Lower lobe of right lung (tissue), 2 donors: ENCODE measurements at regions not wholly inside any gene's neighbourhood (a gene's known extent, or its start where the extent isn't known, plus 50 kb on each side); places are given as distances from the start of the nearest gene placed in this dataset.
"Not testable (repeated sequence)": the region's sequence is repeated elsewhere in the genome, so short reads cannot be mapped to it uniquely, and the experiment has no call there.

Source experiments
- ATAC-seq, 2 donors: fragments of 200-7000 bp; cut with Tn5 transposase; one replicate each; pipeline ENCODE4 v1.9.1; 2020 to 2022; ENCODE audit warnings: mild to moderate bottlenecking in 2 of 2, moderate library complexity in 2 of 2
- DNase-seq: peaks from one replicate; pipeline ENCODE4 v3.0.0-alpha.2; 2020
- H3K27ac ChIP-seq: fragments of 200-600 bp; one replicate; pipeline ENCODE4 v1.8.0; 2022
- H3K27me3 ChIP-seq: fragments of 200-600 bp; one replicate; pipeline ENCODE4 v1.8.0; 2022; ENCODE audit warnings: low read depth
- H3K36me3 ChIP-seq: fragments of 200-600 bp; one replicate; pipeline ENCODE4 v1.8.0; 2022; ENCODE audit warnings: mild to moderate bottlenecking
- H3K4me1 ChIP-seq: fragments of 200-600 bp; one replicate; pipeline ENCODE4 v1.8.0; 2022
- H3K4me3 ChIP-seq: fragments of 200-600 bp; one replicate; pipeline ENCODE4 v1.8.0; 2022; ENCODE audit warnings: mild to moderate bottlenecking
- H3K9me3 ChIP-seq: fragments of 200-600 bp; one replicate; pipeline ENCODE4 v1.8.0; 2022
- intact Hi-C: fragments of 100-400 bp; cut with DNase I; formaldehyde crosslinking; loops from one replicate; pipeline ENCODE4 v1.11.0; 2022
- TF ChIP-seq, protein P1 (sequence below): fragments of 200-600 bp; IDR thresholded peaks from one replicate; pipeline ENCODE4 v1.8.0; 2022; ENCODE audit warnings: antibody characterized with exemption, mild to moderate bottlenecking
- donor health status: DM: no; HTN: yes; CAD: no; lungs with severe emphysema.

DNA sequence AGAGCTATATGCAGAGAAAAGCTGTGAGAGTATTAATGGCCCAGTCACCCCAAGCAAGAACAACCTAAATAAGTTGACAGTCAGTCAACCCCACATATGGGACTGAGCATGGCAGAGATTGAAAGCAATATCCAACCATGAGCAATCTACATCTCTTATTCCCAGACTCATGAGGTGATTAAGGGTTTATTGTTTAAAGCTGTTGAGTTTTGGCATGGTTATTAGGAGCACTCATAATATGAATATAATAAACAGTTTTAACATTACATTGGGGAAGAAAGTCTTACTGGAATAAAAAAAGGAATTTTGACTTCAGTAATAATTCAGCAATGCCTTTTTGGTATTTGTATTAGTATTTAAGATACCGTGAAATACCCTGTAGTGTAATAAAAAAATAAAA is 1627.4 kb downstream of the STIM2 start:
- DNase-seq (no peak), ATAC-seq (no peak)
- TF ChIP-seq, protein P1, sequence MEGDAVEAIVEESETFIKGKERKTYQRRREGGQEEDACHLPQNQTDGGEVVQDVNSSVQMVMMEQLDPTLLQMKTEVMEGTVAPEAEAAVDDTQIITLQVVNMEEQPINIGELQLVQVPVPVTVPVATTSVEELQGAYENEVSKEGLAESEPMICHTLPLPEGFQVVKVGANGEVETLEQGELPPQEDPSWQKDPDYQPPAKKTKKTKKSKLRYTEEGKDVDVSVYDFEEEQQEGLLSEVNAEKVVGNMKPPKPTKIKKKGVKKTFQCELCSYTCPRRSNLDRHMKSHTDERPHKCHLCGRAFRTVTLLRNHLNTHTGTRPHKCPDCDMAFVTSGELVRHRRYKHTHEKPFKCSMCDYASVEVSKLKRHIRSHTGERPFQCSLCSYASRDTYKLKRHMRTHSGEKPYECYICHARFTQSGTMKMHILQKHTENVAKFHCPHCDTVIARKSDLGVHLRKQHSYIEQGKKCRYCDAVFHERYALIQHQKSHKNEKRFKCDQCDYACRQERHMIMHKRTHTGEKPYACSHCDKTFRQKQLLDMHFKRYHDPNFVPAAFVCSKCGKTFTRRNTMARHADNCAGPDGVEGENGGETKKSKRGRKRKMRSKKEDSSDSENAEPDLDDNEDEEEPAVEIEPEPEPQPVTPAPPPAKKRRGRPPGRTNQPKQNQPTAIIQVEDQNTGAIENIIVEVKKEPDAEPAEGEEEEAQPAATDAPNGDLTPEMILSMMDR: no peak
- no peaks in the 10 kb centered on the region for H3K27me3 ChIP-seq
- H3K4me3 ChIP-seq: no peak overlapping the region
- H3K4me1 ChIP-seq: no peaks in the 10 kb centered on the region
- no peak overlapping the region for H3K27ac ChIP-seq
- H3K36me3 ChIP-seq: no peaks in the 10 kb centered on the region
- no peaks in the 10 kb centered on the region for H3K9me3 ChIP-seq
- intact Hi-C loops: no loop called here

DNA sequence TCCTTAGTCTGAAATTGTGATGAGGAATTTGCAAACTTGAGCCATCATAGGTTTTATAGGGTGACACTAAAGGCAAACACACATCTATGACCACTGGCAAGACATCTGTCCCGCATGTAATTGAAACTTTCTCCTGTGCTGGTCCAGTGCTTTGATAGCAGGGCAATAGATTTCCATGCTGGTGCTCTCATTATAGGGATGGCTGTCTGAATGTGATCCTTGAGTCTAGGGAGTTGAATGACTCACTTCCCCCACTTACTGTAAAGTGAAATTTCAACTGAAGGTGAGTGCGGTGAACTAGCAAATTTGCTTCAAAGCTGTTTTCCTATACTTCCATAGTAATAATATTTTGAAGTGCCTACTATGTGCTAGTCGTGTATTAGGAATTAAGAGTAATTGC is 1630.0 kb downstream of the STIM2 start:
- H3K9me3 ChIP-seq: no peaks in the 10 kb centered on the region
- TF ChIP-seq, protein P1: no peak
- intact Hi-C loops: no loop called here
- no peaks in the 10 kb centered on the region for H3K4me1 ChIP-seq
- DNase-seq: no peak
- no peaks in the 10 kb centered on the region for H3K27me3 ChIP-seq
- no peaks in the 10 kb centered on the region for H3K36me3 ChIP-seq
- no peak overlapping the region for H3K4me3 ChIP-seq
- ATAC-seq: no peak
- H3K27ac ChIP-seq: no peak overlapping the region

DNA sequence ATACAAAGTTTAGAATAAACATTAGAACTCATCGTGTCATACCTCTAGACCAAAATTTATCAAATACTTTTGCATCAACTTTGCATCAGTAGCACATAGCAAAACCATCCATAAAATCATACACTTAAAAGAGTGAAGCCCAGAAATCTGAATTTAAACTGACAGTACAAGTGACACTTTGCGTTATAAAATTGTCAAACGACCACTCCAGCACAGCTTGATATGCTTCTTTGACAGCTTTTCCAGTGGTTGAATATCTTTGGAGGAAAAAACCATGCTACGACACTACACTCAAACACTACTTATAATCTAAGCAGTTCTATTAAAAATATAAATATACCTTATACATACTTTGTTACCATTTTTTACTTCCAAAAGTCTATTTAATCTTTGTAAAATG is 1644.4 kb downstream of the STIM2 start:
- Histone ChIP-seq H3K4me3 (no peak overlapping the region), H3K36me3 (no peaks in the 10 kb centered on the region), H3K4me1 (no peaks in the 10 kb centered on the region), H3K9me3 (no peaks in the 10 kb centered on the region), H3K27me3 (no peaks in the 10 kb centered on the region), H3K27ac (no peak overlapping the region)
- DNase-seq (no peak), ATAC-seq (no peak)
- intact Hi-C loops: no loop called here
- TF ChIP-seq, protein P1: no peak

DNA sequence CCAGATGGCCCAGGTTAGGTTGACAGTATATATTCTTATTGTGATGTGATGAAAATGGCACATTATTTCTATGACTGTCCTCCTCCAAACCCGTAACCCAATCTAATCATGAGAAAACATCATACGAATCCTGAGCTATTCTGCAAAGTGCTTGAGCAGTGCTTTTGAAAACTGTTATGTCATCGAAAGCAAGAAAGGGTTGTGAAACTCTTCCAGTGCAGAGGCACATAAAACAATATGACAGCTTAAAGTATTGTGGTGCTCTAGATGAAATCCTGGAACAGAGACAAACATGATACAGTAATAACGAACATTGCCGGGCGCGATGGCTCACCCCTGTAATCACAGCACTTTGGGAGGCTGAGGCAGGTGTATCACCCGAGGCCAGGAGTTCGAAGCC is 1648.0 kb downstream of the STIM2 start:
- Histone ChIP-seq H3K9me3 (no peaks in the 10 kb centered on the region), H3K4me3 (no peak overlapping the region), H3K27ac (no peak overlapping the region), H3K27me3 (no peaks in the 10 kb centered on the region), H3K4me1 (no peaks in the 10 kb centered on the region), H3K36me3 (no peaks in the 10 kb centered on the region)
- ATAC-seq: no peak
- TF ChIP-seq, protein P1: no peak
- DNase-seq: no peak
- intact Hi-C loops: no loop called here

DNA sequence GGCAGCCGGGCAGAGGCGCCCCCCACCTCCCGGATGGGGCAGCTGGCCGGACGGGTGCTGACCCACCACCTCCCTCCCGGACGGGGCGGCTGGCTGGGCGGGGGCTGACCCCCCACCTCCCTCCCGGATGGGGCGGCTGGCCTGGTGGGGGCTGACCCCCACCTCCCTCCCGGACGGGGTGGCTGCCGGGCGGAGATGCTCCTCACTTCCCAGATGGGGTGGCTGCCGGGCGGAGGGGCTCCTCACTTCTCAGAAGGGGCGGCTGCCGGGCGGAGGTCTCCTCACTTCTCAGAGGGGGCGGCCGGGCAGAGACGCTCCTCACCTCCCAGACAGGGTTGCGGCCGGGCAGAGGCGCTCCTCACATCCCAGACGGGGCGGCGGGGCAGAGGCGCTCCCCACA is 1654.1 kb downstream of the STIM2 start:
- H3K27ac ChIP-seq, H3K4me1 ChIP-seq, ATAC-seq, H3K27me3 ChIP-seq, DNase-seq, H3K4me3 ChIP-seq, H3K9me3 ChIP-seq, H3K36me3 ChIP-seq, intact Hi-C loops: not testable (repeated sequence)

DNA sequence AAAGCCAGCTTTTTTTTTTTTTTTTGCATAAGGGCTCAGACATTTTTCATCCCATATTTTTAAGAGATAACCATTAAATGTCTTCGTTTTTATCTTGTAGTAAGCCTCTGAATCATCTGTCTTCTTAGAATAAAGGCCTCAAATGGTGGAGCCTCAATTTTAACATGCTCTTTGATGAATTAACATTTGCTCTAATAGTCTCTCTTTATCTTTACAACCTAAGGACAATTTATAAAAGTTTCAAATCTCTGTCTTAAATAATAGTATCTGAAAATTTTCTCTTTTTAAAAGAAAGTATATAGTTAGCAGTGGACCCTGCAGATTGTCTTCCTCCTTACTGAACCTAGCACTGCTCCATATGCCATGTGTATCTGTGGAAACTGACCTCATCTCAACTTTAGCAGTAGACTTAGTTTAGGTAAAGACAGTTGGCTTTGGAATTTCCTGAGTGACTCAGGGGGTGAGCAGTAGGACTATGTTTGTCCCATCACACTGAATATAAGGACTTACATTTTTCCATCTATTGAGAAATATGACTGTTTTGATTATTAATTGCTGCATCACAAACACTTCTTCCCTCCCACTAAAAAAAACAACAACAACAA is 1658.0 kb downstream of the STIM2 start:
- TF ChIP-seq, protein P1: no peak
- H3K9me3 ChIP-seq: no peaks in the 10 kb centered on the region
- intact Hi-C loops: no loop called here
- no peaks in the 10 kb centered on the region for H3K36me3 ChIP-seq
- H3K4me1 ChIP-seq: no peaks in the 10 kb centered on the region
- H3K27ac ChIP-seq: no peak overlapping the region
- DNase-seq: no peak
- no peak overlapping the region for H3K4me3 ChIP-seq
- H3K27me3 ChIP-seq: no peaks in the 10 kb centered on the region
- no peak for ATAC-seq
